ENCODE measurements at regions not wholly inside any gene's neighbourhood (a gene's known extent, or its start where the extent isn't known, plus 50 kb on each side); places are given as distances from the start of the nearest gene placed in this dataset.

DNA sequence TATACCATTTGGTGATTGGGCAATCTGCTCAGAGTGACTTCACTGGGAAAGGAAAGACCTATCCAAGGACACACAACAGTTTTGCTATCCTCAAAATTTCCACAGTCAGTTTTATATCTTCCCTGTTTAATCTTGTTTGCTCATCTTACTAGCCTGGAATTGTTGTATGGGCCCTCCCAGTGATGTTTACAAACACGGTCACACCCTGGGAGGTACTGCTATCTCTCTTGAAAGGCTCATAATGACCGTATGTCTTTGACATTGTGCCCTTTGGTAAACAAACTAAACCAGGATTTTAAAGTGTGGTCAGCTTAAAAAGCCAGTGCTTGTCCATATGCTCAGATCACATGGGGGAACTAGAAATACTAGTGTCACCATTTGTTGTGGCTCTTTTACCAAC is 277.0 kb downstream of the CDH2 start:
- no peak for DNase-seq

DNA sequence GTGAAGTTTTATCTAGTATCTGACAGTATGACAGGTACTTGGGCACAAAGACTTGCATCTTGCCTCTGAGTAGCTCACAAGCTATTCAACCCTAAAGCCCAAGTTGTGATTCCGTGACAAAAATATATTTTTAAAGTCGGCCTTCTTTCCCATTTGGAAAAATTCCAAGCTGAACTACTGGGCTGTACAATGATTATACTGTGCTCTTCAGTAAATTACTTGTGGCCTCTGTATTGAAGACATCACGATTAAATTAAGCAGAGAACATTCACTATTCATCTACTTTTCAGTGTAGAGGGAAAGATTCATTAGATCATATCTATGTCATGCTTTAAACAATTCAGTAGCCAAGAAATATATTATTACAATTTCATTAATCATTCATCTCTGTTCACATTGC is 282.2 kb downstream of the CDH2 start:
- DNase-seq, result no peak

DNA sequence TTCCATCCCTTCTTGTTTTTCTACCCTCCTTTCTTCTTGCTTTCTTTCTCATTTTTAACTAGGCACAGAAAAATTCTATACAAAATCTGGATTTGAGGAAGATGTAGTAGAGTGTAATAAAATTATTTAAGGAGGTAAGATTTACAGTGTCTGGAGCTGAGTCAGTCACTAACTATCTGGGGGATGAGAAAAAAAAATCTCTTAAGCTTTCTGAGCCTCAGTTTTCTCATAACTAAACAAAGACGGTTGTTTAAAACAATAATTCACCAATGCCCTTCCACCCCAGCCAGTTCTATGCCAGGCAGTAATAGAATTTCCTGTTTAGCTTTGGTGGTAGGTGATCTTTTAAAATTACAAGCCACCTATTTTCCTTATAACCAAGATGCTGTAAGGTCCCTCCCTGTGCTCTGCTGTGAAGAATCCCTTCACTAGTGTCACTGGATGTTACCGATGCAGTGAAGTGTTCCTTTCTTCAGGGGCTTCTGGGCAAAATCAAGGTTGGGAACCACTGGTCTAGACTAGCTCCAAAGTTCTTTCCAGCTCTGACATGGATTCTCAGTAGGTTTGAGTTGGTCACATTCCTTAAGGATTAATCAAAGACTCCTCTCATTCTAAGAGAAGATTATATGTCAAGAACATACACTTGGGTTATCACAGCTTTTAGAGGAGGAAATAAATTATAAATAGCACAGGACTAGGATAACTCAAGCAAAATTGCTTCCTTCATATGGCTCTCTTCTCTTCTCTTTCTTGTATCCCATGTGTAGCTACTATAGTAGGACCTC is 289.0 kb downstream of the CDH2 start:
- DNase-seq, result no peak

DNA sequence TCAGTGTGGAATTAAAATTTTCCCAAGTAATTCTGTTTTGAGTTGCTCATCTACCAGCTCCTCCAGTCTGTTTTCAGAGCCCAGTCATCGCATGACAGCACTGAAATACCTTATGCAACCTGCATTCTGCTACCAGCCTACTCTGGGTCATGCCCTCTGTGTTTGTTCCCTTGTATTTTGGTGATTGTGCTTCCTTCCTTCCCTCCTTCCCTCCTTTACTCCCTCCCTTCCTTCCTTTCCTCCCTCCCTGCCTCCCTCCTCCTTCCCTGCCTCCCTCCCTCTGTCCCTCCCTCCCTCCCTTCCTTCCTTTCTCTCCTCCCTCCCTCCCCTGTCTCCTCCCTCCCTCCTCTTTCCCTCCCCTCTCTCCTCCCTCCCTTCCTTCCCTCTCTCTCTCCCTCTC is 289.6 kb downstream of the CDH2 start:
- DNase-seq, result no peak

DNA sequence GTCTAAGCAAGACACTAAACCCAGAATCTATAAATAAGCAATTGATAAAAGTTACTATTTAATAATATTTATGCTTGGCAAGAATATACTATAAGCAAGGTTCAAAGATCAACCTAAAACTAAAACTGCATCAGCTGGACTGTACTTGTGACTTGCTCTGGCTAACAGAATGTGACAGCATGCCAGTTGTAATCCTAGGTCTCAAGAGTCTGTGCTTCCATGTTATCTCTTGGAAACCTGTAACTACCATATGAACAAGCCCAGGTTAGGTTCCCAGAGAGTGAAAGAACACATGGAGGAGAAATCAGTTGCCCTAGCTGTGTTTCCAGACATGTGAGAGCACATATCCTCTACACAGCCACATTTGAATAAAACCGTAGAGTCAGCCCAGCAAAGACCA is 297.4 kb downstream of the CDH2 start:
- DNase-seq, result no peak

DNA sequence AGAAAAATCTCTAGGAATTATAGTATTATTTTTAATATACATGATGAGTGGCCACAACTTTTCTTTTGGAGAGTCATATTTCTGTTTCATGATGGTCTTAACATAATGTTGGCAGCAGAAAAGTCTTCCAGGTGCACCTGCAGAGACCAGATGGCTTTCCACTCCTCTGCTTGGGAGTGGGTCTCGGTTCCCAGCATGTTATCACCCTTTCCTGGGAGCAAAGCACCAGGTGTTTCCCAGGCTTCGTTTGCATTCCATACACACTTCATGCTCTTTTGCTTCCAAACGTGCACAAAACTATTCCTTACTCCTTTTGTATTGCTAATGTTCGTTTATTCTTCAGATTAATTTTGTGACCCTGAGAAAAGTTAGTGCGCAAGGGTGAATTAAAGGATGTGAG is 305.2 kb downstream of the CDH2 start:
- peak; percentile 60 for DNase-seq

DNA sequence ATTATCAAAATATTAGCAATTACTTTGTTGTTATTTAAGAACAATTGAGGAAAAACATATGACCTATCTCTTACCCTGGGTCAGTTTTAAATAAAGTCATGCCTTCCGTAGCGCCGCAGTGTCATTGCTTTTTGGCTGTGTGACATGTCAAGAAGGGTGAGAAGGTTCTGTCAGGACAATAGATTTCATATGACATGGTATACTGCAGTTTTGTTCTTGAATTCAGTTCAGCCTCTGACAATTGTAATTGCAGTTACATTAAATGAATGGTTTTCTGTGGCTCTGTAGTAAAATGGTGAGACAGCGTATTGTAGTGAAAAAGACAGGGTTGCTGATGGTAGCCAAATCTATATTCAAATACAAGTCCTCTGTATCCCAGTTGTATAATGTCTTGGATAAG is 307.2 kb downstream of the CDH2 start:
- DNase-seq, result no peak

DNA sequence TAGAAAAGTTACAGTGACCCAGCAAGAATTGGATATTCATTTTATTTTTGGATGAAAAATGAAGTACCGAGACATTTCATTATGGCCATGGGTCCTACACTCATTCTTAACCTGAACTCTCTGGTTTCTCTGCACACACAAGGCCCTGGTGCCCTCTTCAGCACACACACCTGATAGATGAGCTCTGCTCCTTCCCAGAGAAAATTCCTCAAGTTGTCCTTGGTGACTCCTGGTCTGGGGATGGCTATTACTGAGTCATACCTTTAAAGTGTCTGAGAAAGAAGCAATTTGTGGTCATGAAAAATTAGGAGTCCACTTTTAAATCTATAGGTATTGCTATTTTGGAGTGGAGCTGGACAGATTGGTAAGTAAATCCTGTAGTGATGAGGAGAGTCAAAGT is 311.5 kb downstream of the CDH2 start:
- DNase-seq, result no peak

DNA sequence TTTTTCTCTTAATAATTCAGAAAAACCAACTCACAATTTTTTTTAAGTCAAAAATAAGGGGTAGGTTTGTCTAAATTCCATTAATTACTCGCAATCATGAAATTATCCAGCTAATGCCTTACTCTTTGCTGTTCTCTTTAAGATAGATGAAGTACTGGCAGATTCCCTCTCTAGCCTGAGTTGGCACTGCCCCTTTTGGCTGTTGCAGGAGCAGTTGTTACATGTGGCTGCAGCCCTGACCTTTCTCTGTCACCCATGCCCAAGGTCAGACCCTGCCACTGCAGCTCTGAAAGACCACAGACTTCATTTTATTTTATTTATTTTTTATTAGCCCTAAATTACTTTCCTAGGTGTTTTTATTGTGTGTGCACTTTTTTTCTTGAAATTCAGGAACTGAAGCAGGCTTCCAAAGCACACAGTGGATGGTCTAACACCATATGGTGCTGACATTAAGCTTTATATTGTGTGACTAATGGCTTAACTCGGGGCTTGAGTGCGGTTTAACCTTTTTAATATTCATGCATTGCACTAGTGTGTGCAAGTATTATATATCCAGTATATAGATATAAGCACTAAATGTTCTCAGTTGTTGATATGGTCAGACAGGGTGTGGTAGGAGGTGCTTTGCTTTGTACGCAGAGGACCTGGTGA is 313.0 kb downstream of the CDH2 start:
- no peak for DNase-seq

DNA sequence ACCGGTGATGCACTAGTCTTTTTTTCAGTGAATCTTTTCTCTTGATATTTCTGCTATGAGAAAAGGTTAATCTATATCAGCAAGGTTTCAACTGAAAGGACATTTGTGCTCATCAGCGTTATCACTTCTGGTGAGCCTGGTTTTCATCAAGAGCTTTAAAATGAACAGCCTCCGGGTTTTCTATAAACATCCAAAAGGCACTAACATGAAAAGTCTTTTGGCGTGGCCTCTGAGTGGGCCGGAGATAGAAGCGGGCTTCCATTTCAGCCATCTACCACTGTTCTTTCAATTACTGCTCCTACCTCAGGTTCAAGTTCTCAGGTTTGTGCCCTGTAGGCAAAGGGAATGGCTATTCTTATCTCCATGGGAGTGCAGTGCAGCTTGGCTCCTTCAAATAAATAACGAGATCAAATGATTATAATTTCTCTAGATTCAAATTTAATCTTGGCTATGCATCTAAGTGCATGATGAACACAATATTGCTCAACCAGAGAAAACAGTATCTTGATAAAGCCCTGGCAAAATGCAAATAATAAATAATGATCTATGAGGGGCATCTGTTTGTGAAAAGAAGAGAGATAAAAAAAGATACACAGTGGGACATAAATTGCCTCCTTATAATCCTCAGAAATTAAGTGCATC is 314.8 kb downstream of the CDH2 start:
- no peak for DNase-seq

DNA sequence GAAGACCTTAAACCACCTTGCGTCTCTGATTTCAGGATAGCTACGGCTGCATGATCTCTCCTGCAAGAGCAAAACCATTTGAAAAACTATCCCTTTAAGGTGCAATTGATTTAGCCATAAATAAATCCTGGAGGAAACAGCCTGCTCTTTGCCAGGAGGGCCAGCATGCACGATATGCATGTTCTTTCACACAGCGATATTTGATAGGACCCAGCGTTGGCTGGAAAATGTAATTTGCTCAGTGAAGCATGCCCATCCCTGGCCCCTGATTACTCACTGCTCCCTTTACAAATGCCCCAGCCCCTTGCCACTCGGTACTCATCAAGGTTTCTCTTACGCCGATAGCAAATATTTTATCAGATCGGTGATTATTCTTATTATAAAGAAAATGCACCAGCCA is 315.4 kb downstream of the CDH2 start:
- no peak for DNase-seq

DNA sequence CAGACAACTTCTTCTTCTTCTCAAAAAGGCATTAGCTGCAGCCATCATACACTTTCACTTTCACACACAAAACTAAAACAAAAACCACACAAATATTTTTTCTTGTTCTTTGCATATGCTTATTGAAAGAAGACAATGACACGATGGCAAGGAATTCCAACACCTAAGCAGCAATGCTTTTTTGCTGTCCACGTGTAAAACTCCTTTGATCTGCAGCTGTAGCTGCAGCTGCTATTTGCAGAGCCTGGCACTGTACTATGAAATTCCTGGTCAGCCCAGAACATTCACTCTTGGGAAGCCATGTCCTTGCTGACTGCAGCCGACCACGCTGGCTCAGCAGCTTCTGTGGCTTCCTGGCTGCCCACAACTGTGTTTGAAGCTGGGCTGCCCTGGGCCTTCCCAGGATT is 316.2 kb downstream of the CDH2 start:
- DNase-seq, result peak; percentile 54

DNA sequence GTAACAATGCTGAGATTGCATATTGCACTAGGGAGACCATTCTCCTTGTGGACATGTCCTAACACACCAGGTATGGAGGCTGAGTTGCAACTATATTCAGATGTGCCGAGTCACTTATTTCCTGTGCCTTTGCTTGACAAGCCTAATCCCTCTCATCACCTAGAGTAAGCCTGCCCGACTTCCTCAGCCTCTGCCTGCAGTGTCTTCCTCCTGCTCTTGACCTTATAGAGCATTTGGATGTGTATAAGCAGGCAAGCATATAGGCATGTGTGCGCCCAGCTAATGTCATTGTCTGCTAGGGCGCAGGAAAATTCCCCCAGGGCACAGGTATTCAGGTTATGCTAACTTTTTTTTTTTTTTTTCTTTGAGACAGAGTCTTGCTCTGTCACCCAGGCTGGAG is 316.9 kb downstream of the CDH2 start:
- DNase-seq, result peak; percentile 47

DNA sequence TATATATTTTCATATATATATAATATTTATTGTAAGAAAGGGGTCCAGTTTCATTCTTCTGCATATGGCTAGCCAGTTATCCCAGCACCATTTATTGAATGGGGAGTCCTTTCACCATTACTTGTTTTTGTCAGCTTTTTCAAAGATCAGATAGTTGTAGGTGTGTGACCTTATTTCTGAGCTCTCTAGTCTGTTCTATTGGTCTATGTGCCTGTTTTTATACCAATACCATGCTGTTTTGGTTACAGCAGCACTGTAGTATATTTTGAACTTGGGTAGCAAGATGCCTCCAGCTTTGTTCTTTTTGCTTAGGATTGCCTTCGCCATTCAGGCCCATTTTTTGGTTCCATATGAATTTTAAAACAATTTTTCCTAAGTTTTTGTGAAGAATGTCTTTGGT is 320.1 kb downstream of the CDH2 start:
- no peak for DNase-seq

DNA sequence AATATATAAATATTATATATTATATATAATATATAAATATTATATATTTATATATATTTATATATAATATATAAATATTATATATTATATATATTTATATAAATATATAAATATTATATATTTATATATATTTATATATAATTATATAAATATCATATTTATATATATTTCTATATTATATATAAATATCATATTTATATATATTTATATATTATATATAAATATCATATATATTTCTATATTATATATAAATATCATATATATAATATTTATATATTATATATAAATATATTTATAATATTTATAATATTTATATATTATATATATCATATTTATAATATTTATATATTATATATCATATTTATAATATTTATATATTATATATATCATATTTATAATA is 321.4 kb downstream of the CDH2 start:
- DNase-seq, result peak; percentile 37

DNA sequence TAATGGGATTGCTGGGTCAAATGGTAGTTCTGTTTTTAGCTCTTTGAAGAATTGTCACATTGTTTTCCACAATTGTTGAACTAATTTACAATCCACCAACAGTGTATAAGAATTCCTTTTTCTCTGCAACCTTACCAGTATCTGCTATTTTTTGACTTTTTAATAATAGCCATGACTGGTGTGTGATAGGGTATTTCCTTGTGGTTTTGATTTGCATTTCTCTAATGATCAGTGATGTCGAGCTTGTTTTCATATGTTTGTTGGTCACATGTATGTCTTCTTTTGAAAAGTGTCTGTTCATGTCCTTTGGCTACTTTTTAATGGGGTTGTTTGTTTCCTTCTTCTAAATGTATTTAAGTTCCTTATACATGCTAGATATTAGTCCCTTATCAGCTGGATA is 322.3 kb downstream of the CDH2 start:
- DNase-seq, result no peak

DNA sequence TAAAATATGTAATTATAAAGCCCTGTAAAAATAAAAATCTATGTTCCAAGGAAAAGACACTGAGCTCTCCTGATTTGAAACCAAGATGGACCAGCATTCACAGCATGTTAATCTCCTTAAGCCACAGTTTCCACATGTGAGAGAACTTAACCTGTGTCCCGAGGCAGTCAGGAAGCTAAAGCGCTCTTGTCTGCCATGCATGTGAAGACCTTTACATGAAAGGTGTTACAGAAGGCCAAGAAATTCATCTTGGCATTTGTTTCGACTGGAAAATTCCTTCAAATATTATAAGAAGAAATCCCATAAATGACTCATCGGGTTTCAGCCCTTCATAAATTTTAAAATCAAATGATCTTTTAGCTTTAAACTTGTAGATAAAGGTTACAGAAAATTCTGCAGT is 328.6 kb downstream of the CDH2 start:
- no peak for DNase-seq

DNA sequence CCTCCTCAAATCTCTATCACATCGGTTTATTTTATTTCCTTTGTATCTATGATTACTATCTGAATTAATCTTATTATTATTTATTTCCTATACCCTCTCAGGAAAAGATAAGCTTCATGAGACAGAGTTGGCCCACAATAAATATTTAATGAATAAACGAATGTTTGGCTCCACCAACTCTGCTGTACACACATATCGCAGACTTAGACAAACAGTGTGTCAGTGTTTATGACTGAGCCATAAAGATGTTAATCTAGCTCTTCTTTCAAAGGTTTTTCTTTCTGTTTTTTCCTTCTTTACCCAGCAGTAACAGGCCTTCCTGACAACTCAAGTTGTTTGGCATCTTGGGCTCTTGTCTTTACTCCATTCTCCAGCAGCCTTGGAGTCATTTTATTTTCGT is 329.5 kb downstream of the CDH2 start:
- peak; percentile 47 for DNase-seq

DNA sequence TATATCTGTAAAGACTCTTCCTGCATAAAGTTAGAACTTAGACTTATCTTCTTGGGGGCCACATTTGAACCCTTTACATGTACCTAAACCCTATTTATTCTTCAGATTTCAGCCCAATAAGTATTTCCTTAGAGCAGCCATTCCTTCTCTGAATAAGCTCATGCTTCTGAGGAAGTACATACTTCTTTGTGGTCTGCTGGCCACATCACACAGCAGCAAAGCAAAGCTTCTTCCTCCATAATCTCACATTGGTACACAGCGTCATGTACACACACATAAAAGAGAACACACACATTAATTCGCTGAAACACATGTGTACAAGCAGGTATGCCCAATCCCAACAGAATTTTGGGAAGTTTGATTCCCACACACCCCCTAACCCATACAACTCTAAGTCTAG is 331.0 kb downstream of the CDH2 start:
- DNase-seq, result no peak

DNA sequence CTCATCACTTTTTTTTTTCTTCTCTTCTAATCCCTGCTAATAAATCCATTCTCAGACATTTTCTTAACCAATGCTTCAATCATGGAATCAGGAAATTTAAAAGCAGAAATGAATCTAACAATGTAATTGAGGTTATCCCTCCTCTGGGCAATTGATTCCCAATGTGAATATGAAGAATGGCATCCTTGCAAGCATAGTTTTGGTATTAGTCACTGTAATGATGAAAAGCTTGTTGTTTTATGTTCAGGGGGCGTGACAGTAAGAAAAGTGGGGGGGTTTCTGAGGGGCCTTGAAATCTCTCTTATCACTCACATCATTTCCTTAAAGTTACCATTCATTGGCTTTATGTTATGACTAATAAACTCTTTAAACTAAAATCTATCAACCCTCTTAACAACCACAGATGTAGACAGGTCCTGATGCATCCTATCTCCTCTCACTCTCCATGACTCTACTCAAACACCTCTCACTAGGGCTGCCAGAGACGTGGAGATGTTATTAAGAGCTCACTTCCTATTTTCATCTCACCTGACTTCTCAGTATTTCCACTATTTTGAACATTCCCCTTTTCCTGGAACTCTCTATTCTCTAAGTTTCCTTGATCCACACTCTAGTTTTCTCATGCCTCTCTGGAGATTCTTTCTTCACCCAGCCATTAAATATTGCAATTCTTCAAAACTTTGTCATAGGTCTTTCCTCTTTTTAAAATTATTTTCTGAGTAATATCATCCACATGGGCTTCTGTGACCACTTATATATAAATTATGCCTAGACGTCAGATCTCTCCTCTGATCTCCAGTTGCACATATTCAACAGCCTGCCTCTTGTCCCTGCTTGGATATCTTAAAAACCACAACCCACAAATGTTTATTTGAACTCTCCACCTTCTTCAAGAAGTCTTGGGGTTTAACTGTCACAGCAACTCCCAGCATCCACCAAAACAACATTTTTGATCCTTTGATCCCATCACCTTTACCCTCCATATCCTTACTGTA is 332.9 kb downstream of the CDH2 start:
- DNase-seq, result no peak

DNA sequence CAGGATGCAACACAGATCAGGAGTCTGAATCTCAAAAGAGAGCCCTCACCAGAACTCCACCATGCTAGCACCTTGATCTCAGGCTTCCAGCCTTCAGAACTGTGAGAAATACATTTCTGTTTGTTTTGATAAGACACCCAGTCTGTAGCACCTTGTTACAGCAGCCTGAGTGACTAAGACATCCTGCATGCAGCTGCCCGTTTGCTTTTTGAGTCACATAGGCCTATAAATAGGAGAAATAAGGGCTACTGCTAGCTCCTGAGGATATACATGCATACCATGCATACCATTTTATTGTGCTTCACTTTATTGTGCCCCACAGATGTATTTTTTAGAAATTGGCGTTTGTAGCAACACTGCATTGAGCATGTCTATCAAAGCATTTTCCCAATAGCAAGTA is 337.8 kb downstream of the CDH2 start:
- peak; percentile 65 for DNase-seq

DNA sequence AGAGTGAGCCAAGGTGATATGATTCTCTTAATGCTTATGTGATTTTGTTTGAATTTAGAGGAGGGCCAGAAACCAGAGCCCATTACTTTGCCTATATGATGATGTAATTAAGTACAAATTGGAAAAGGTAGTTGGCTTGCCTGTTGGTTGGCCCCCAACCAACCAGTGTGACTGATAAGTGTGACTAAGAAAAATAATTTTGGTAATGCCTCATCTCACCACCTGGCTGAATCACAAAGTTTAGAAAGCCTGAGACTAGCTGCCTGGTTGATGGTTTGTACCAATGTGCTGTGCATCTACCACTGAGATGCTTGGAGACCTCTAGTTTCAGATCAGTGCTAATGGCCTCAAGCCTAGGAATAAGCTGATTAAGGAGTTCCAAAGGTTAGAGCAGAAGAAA is 338.7 kb downstream of the CDH2 start:
- DNase-seq, result no peak

DNA sequence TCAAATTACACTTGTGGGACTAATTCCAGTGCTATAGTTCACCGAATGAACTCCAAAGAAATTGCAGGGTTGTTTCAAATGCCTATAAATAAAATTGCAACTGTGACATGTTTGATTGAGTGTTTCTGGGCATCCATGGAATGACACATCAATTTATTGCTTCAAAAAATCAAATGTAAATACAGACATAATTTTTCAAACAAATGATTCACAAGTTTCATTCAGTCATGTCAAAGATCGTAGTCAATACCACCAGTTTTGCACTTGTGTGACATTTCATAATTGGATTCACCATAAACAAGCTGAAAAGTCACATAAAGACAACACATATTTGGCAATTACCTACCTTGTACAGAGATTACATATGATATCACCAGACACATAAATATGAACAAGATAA is 350.8 kb downstream of the CDH2 start:
- no peak for DNase-seq

Measured in DMS53 (cell line).